B cell (primary cell): ENCODE measurements at regions not wholly inside any gene's neighbourhood (a gene's known extent, or its start where the extent isn't known, plus 50 kb on each side); places are given as distances from the start of the nearest gene placed in this dataset.

Source experiments
- ATAC-seq: fragments of 200-7000 bp; cut with Tn5 transposase; one replicate; pipeline ENCODE4 v1.10.0; 2021; ENCODE audit warnings: low read depth, mild to moderate bottlenecking, moderate number of reproducible peaks, moderate library complexity
- CTCF ChIA-PET: fragments of 350-600 bp; sonication (Branson Sonifier 250); formaldehyde crosslinking; loops from one replicate; lab custom pipeline; 2021; ENCODE audit warnings: antibody characterized with exemption, inconsistent platforms; lab: Charles Lee
- POLR2A ChIA-PET: fragments of 350-600 bp; sonication (Branson Sonifier 250); formaldehyde crosslinking; loops from one replicate; lab custom pipeline; 2021; ENCODE audit warnings: antibody characterized with exemption; lab: Charles Lee
- DNase-seq: peaks from one replicate; pipeline ENCODE4 v3.0.0; 2013
- H2AFZ ChIP-seq: 2 replicates; pipeline ENCODE4 v1.6.1; 2012; ENCODE audit warnings: mild to moderate bottlenecking, low read depth, low read length; ENCODE audit not compliant: insufficient read depth, poor library complexity, severe bottlenecking
- H3K27ac ChIP-seq, 2 donors: 1 replicate in 1 of 2; 2 replicates in 1 of 2; pipeline ENCODE4 v1.5.1; 2012 to 2013; ENCODE audit warnings: low read length in 2 of 2, mild to moderate bottlenecking in 2 of 2, moderate library complexity in 1 of 2
- H3K27me3 ChIP-seq, 4 experiments: fragments of 200-600 bp in 1 of 4; sonication (generic) in 1 of 4; replicated peaks in 1 of 4; 1 replicate in 2 of 4; 2 replicates in 2 of 4; pipeline versions ENCODE4 v1.6.1 to v1.7.0; 2013 to 2016; ENCODE audit warnings: low read length in 3 of 4, mild to moderate bottlenecking in 2 of 4, mixed read lengths in 1 of 4, moderate library complexity in 1 of 4; ENCODE audit not compliant: insufficient read depth in 4 of 4, control insufficient read depth in 3 of 4; ENCODE audit errors: control extremely low read depth in 1 of 4
- H3K36me3 ChIP-seq, 2 experiments: replicated peaks in 1 of 2; 1 replicate in 1 of 2; 2 replicates in 1 of 2; pipeline versions ENCODE4 v1.6.1 to v1.7.1; 2013; ENCODE audit warnings: low read length in 1 of 2; ENCODE audit not compliant: insufficient read depth in 2 of 2, control insufficient read depth in 1 of 2; ENCODE audit errors: control extremely low read depth in 1 of 2, extremely low read depth in 1 of 2
- H3K4me1 ChIP-seq, 2 donors: fragments of 200-600 bp in 1 of 2; sonication (generic) in 1 of 2; 1 replicate in 1 of 2; 2 replicates in 1 of 2; pipeline versions ENCODE4 v1.5.1 to v1.6.1; 2013 to 2017; ENCODE audit warnings: low read length in 2 of 2; ENCODE audit not compliant: control insufficient read depth in 2 of 2, insufficient read depth in 2 of 2
- H3K4me2 ChIP-seq: replicated peaks from 2 replicates; pipeline ENCODE3; 2012; ENCODE audit warnings: mild to moderate bottlenecking, low read depth, low read length; ENCODE audit not compliant: poor library complexity, severe bottlenecking
- H3K4me3 ChIP-seq, 5 experiments: fragments of 200-600 bp in 1 of 5; sonication (generic) in 1 of 5; 1 replicate in 3 of 5; 2 replicates in 2 of 5; pipeline versions ENCODE4 v1.5.1 to v1.7.0; 2011 to 2016; ENCODE audit warnings: low read length in 4 of 5, mild to moderate bottlenecking in 4 of 5, low read depth in 2 of 5, control low read depth in 1 of 5, moderate library complexity in 1 of 5; ENCODE audit not compliant: insufficient read depth in 1 of 5; ENCODE audit errors: control extremely low read depth in 1 of 5, extremely low read depth in 1 of 5
- H3K79me2 ChIP-seq: fragments of 200-600 bp; sonication (generic); one replicate; pipeline ENCODE4 v1.6.0; 2016; ENCODE audit warnings: low read length; ENCODE audit not compliant: control insufficient read depth, insufficient read depth
- H3K9ac ChIP-seq: fragments of 200-600 bp; sonication (generic); 2 replicates; pipeline ENCODE4 v1.6.1; 2017; ENCODE audit warnings: mild to moderate bottlenecking, low read length, moderate library complexity
- H3K9me3 ChIP-seq, 3 donors: one replicate each; pipeline versions ENCODE4 v1.6.1 to v1.7.1; 2013; ENCODE audit warnings: low read length in 2 of 3; ENCODE audit not compliant: control insufficient read depth in 2 of 3, insufficient read depth in 1 of 3; ENCODE audit errors: control extremely low read depth in 1 of 3
- H4K20me1 ChIP-seq: 2 replicates; pipeline ENCODE4 v1.6.0; 2012; ENCODE audit warnings: mild to moderate bottlenecking, low read length; ENCODE audit not compliant: insufficient read depth, control insufficient read depth, poor library complexity, severe bottlenecking
- H3K27ac Mint-ChIP-seq: one replicate; pipeline ENCODE4 v1.8.0; 2021; ENCODE audit warnings: mixed read lengths
- H3K27me3 Mint-ChIP-seq: one replicate; pipeline ENCODE4 v1.8.0; 2021; ENCODE audit warnings: mixed read lengths
- H3K4me1 Mint-ChIP-seq: one replicate; pipeline ENCODE4 v1.8.0; 2021; ENCODE audit warnings: mixed read lengths
- H3K4me3 Mint-ChIP-seq: one replicate; pipeline ENCODE4 v1.8.0; 2021; ENCODE audit warnings: mixed read lengths
- H3K9me3 Mint-ChIP-seq: one replicate; pipeline ENCODE4 v1.8.0; 2022; ENCODE audit warnings: mixed read lengths; ENCODE audit not compliant: insufficient read depth
- EZH2 ChIP-seq: IDR thresholded peaks from 2 replicates; pipeline ENCODE4 v1.6.1; 2012; ENCODE audit warnings: borderline replicate concordance, low read depth, mild to moderate bottlenecking, moderate library complexity, low read length; ENCODE audit not compliant: insufficient read depth, poor library complexity, severe bottlenecking
- WGBS: methylation state at CpG from one replicate; pipeline ENCODE4 v1.1.5; 2013; ENCODE audit warnings: missing lambda C conversion rate; ENCODE audit not compliant: insufficient coverage; 5-methylcytosine and 5-hydroxymethylcytosine counted together
- intact Hi-C: fragments of 100-400 bp; cut with micrococcal nuclease; formaldehyde crosslinking; loops from one replicate; pipeline ENCODE4 v1.10.0; 2022
- TF ChIP-seq, protein P1 (sequence below): fragments of 200-600 bp; IDR thresholded peaks from one replicate; pipeline ENCODE4 v1.8.0; 2022; ENCODE audit warnings: antibody characterized with exemption, mild to moderate bottlenecking

- POLR2A ChIA-PET: no interaction called here
- no peak overlapping the region for H3K9ac ChIP-seq
- intact Hi-C loops: no loop called here
- CTCF ChIA-PET: interaction anchor here (0.9 kb wide), 1 partner anchor 18 kb away, joined by 3 read pairs; no protein-coding TSS in a partner anchor
- WGBS: 91% methylated on average over 5 of the region's 6 CpGs
- DNase-seq: no peak
- no peak overlapping the region for H2AFZ ChIP-seq
- H3K4me3 Mint-ChIP-seq: no peak overlapping the region
- no peaks in the 10 kb centered on the region for H3K4me1 ChIP-seq
- no peak for ATAC-seq
- no peak overlapping the region for H3K27ac ChIP-seq
- no peaks in the 10 kb centered on the region for H3K9me3 ChIP-seq
- H3K4me2 ChIP-seq: no peak overlapping the region
- TF ChIP-seq, protein P1, sequence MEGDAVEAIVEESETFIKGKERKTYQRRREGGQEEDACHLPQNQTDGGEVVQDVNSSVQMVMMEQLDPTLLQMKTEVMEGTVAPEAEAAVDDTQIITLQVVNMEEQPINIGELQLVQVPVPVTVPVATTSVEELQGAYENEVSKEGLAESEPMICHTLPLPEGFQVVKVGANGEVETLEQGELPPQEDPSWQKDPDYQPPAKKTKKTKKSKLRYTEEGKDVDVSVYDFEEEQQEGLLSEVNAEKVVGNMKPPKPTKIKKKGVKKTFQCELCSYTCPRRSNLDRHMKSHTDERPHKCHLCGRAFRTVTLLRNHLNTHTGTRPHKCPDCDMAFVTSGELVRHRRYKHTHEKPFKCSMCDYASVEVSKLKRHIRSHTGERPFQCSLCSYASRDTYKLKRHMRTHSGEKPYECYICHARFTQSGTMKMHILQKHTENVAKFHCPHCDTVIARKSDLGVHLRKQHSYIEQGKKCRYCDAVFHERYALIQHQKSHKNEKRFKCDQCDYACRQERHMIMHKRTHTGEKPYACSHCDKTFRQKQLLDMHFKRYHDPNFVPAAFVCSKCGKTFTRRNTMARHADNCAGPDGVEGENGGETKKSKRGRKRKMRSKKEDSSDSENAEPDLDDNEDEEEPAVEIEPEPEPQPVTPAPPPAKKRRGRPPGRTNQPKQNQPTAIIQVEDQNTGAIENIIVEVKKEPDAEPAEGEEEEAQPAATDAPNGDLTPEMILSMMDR: no peak
- TF ChIP-seq EZH2: no peak
- no peak overlapping the region for H3K4me3 ChIP-seq
- no peaks in the 10 kb centered on the region for H4K20me1 ChIP-seq
- no peaks in the 10 kb centered on the region for H3K79me2 ChIP-seq
- H3K27me3 Mint-ChIP-seq: peaks cover 13% of the 10 kb centered on the region
- H3K27me3 ChIP-seq: no peaks in the 10 kb centered on the region
- no peaks in the 10 kb centered on the region for H3K4me1 Mint-ChIP-seq
- H3K27ac Mint-ChIP-seq: no peak overlapping the region
- H3K36me3 ChIP-seq: no peaks in the 10 kb centered on the region
- no peaks in the 10 kb centered on the region for H3K9me3 Mint-ChIP-seq
Measured at GRCh38 chr11:112570333-112570732, 309.7 kb upstream of the PLET1 start.

- H3K27me3 Mint-ChIP-seq: peaks cover 4% of the 10 kb centered on the region
- ATAC-seq (no peak), DNase-seq (no peak)
- Histone ChIP-seq H3K27ac (no peak overlapping the region), H3K4me2 (no peak overlapping the region), H2AFZ (no peak overlapping the region), H3K79me2 (no peaks in the 10 kb centered on the region), H3K9ac (no peak overlapping the region), H3K4me3 (no peak overlapping the region), H3K27me3 (no peaks in the 10 kb centered on the region), H3K9me3 (no peaks in the 10 kb centered on the region), H3K4me1 (no peaks in the 10 kb centered on the region), H4K20me1 (no peaks in the 10 kb centered on the region), H3K36me3 (no peaks in the 10 kb centered on the region)
- no peak overlapping the region for H3K27ac Mint-ChIP-seq
- ChIA-PET CTCF (interaction anchor here (1.6 kb wide), 1 partner anchor 10 kb away, joined by 7 read pairs; no protein-coding TSS in a partner anchor), POLR2A (no interaction called here)
- 73% methylated on average over 3 of the region's 3 CpGs for WGBS
- intact Hi-C loops: no loop called here
- no peaks in the 10 kb centered on the region for H3K4me1 Mint-ChIP-seq
- no peak overlapping the region for H3K4me3 Mint-ChIP-seq
- H3K9me3 Mint-ChIP-seq: no peaks in the 10 kb centered on the region
- TF ChIP-seq EZH2: no peak
- TF ChIP-seq, protein P1: no peak
Measured at GRCh38 chr11:112579282-112579681, 318.6 kb upstream of the PLET1 start.
